ENCODE measurements at regions not wholly inside any gene's neighbourhood (a gene's known extent, or its start where the extent isn't known, plus 50 kb on each side); places are given as distances from the start of the nearest gene placed in this dataset.

DNA sequence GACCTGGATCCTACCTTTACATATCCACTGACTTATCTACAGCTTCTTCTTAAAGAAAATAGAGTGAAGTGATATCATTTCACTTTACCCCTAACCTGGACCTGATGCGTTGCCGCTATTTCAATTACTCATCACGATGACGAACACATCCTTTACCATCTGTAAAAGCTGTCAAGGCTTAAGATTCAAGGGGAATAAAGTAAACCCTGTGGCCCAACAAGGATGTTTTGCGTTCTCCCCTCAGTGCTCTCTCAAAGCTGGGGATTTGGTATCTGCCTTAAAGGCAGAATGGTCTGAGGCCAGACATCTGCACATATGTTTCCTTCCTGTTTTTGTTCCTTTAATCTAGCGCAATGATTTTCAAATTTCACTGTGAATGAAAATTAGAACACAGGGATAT lies 100.1 kb upstream of the KLF7 start:
- H3K36me3 ChIP-seq (replicated peaks in 1 of 2), result no peaks in the 10 kb centered on the region
- H3K4me3 ChIP-seq, result no peak overlapping the region
- no peaks in the 10 kb centered on the region for H3K27me3 ChIP-seq
- no peaks in the 10 kb centered on the region for H3K4me1 ChIP-seq (replicated peaks in 1 of 2)
- no peak for TF ChIP-seq POLR2A (IDR thresholded peaks at IDR 0.05)
- TF ChIP-seq, protein P1, sequence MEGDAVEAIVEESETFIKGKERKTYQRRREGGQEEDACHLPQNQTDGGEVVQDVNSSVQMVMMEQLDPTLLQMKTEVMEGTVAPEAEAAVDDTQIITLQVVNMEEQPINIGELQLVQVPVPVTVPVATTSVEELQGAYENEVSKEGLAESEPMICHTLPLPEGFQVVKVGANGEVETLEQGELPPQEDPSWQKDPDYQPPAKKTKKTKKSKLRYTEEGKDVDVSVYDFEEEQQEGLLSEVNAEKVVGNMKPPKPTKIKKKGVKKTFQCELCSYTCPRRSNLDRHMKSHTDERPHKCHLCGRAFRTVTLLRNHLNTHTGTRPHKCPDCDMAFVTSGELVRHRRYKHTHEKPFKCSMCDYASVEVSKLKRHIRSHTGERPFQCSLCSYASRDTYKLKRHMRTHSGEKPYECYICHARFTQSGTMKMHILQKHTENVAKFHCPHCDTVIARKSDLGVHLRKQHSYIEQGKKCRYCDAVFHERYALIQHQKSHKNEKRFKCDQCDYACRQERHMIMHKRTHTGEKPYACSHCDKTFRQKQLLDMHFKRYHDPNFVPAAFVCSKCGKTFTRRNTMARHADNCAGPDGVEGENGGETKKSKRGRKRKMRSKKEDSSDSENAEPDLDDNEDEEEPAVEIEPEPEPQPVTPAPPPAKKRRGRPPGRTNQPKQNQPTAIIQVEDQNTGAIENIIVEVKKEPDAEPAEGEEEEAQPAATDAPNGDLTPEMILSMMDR (IDR thresholded peaks at IDR 0.05), result no peak
- H3K27ac ChIP-seq, result no peak overlapping the region
- intact Hi-C loops (cut with DNase I), result no loop called here
- no peaks in the 10 kb centered on the region for H3K9me3 ChIP-seq (replicated peaks in 1 of 3)
- no peak for DNase-seq
- 76 to 90% (median 77%) methylated on average over 6 of the region's 6 CpGs for WGBS, 4 donors

DNA sequence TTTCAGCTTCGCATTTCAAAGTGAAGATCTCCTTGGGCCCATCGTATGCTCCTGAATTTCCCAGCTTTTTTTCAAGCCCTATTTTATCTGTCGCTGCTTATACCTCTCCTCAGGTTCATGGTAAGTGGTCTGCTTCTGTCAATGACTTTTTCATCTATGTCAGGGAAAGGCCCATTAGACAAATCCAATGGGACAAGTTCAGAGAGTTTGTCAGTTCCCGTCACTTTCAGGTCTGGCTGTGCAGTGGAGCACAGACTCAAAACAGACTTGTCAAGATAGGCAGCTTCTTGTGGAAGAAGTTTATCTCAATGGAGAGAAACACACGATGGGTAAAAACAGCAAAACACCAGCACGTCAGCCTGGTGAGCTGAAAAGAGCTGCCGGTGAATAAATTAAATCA lies 100.9 kb upstream of the KLF7 start:
- intact Hi-C loops (cut with DNase I), result no loop called here
- no peak for TF ChIP-seq POLR2A (IDR thresholded peaks at IDR 0.05)
- Histone ChIP-seq H3K9me3 (replicated peaks in 1 of 3) (no peaks in the 10 kb centered on the region), H3K4me3 (no peak overlapping the region), H3K27ac (no peak overlapping the region), H3K4me1 (replicated peaks in 1 of 2) (no peaks in the 10 kb centered on the region), H3K27me3 (no peaks in the 10 kb centered on the region), H3K36me3 (replicated peaks in 1 of 2) (no peaks in the 10 kb centered on the region)
- DNase-seq, result no peak
- WGBS, 4 donors, result 91 to 95% (median 92%) methylated on average over 7 of the region's 7 CpGs

DNA sequence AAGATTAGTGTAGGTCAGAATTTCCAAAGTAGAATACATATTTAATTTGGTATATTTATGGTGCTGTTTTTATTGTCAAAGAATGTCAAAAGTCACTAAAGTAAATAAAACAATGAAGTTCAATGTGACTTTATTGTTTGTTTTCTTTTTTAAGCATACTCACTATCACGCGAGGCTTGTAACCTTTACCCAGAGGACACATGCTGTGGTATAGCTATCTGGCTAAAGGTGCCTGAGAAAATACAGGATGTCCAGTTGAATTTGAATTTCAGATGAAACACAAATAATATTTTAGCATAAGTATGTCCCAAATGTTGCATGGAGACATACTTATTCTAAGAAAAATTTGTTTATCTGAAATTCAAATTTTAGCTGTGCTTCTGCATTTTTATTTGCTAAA lies 103.3 kb upstream of the KLF7 start:
- no peaks in the 10 kb centered on the region for H3K36me3 ChIP-seq (replicated peaks in 1 of 2)
- no peaks in the 10 kb centered on the region for H3K9me3 ChIP-seq (replicated peaks in 1 of 3)
- no peaks in the 10 kb centered on the region for H3K27me3 ChIP-seq
- no peak overlapping the region for H3K4me3 ChIP-seq
- WGBS, 4 donors, result 88 to 96% (median 91%) methylated on average over 2 of the region's 2 CpGs
- H3K4me1 ChIP-seq (replicated peaks in 1 of 2), result no peaks in the 10 kb centered on the region
- DNase-seq, result no peak
- no peak overlapping the region for H3K27ac ChIP-seq
- TF ChIP-seq POLR2A (IDR thresholded peaks at IDR 0.05), result no peak
- TF ChIP-seq, protein P1 (IDR thresholded peaks at IDR 0.05), result no peak
- intact Hi-C loops (cut with DNase I), result no loop called here

DNA sequence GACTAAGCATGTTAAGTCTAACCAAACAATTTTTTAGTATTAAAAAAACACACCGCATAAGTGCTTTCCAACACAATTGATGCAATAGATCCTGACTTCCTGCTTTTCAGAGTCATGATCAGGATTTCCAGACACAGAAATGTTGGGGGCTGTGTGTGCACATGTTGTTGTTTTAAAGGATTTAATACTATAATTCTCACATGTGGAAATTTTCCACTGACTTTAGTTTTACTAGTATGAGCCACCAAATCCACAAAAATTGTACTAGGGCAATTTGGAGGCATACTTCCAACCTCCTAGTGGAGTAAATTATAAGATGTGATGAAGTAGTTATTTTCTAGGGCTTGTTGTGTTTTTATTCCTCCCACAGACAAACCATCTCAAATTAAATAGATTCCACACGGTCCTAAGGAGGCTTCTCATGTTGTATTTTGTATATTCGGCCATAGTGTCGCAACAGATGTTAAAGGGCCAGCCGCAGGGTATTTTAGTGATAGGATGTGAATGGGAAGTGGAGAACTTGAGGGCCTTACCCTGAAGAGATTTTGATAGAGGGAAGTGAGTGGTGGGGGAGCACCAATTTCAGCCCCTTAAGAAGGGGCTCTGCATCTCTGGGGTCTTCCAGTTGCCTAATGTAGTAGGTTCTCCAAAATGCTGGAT lies 108.9 kb upstream of the KLF7 start:
- H3K27ac ChIP-seq, result no peak overlapping the region
- no peak for TF ChIP-seq POLR2A (IDR thresholded peaks at IDR 0.05)
- TF ChIP-seq, protein P1 (IDR thresholded peaks at IDR 0.05), result no peak
- 72 to 80% (median 76%) methylated on average over 5 of the region's 5 CpGs for WGBS, 4 donors
- H3K36me3 ChIP-seq (replicated peaks in 1 of 2), result no peaks in the 10 kb centered on the region
- no peak overlapping the region for H3K4me3 ChIP-seq
- H3K27me3 ChIP-seq, result no peaks in the 10 kb centered on the region
- no peak for DNase-seq
- H3K9me3 ChIP-seq (replicated peaks in 1 of 3), result no peaks in the 10 kb centered on the region
- H3K4me1 ChIP-seq (replicated peaks in 1 of 2), result no peaks in the 10 kb centered on the region
- intact Hi-C loops (cut with DNase I), result no loop called here

DNA sequence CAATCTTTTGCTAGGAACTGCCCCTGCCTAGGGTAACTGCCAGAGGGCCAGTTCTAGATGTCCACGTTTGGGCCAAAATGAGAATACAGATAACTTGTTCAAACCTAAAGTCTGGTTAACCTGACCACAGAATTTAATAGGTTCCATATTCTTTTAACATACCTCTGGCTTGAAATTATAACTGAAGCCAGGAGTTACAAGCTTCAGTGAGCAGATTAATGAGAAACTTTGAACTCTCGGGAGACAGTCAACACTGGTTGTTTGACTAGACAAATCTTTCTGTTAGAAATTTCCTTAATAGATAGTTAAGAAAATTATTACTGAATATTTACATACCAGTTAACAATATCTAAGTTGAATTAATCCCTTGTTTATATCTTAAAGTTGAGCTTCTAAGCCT lies 110.0 kb upstream of the KLF7 start:
- Histone ChIP-seq H3K9me3 (replicated peaks in 1 of 3) (no peaks in the 10 kb centered on the region), H3K27me3 (no peaks in the 10 kb centered on the region), H3K4me1 (replicated peaks in 1 of 2) (no peaks in the 10 kb centered on the region), H3K4me3 (no peak overlapping the region), H3K36me3 (replicated peaks in 1 of 2) (no peaks in the 10 kb centered on the region), H3K27ac (no peak overlapping the region)
- TF ChIP-seq, protein P1 (IDR thresholded peaks at IDR 0.05), result no peak
- TF ChIP-seq POLR2A (IDR thresholded peaks at IDR 0.05), result no peak
- intact Hi-C loops (cut with DNase I), result no loop called here
- no peak for DNase-seq
- WGBS, 4 donors, result 78 to 95% (median 83%) methylated on average over 2 of the region's 2 CpGs

Data from adrenal gland (tissue), 9 donors.